WTC11 (cell line): ENCODE measurements at regions not wholly inside any gene's neighbourhood (a gene's known extent, or its start where the extent isn't known, plus 50 kb on each side); places are given as distances from the start of the nearest gene placed in this dataset.

Source experiments
- ATAC-seq: fragments of 200-7000 bp; cut with Tn5 transposase; 2 replicates; pipeline ENCODE4 v1.10.0; 2021; ENCODE audit warnings: mild to moderate bottlenecking, moderate library complexity
- CTCF ChIA-PET: fragments of 300-600 bp; sonication (Branson Sonifier 250); formaldehyde crosslinking; loops from one replicate; lab custom pipeline; 2021; ENCODE audit warnings: antibody characterized with exemption; lab: Charles Lee
- POLR2A ChIA-PET: fragments of 350-600 bp; sonication (Branson Sonifier 250); formaldehyde crosslinking; loops from one replicate; lab custom pipeline; 2021; ENCODE audit warnings: antibody characterized with exemption; lab: Charles Lee
- DNase-seq: peaks from one replicate; pipeline ENCODE4 v3.0.0; 2021; ENCODE audit warnings: low spot score
- H3K27ac Mint-ChIP-seq: 2 replicates; pipeline ENCODE4 v1.8.0; 2021; ENCODE audit warnings: mixed read lengths
- H3K27me3 Mint-ChIP-seq: 2 replicates; pipeline ENCODE4 v1.8.0; 2021; ENCODE audit warnings: low read depth, mild to moderate bottlenecking, moderate library complexity, mixed read lengths
- H3K36me3 Mint-ChIP-seq: 2 replicates; pipeline ENCODE4 v1.8.0; 2021; ENCODE audit warnings: mixed read lengths
- H3K4me1 Mint-ChIP-seq: 2 replicates; pipeline ENCODE4 v1.8.0; 2022; ENCODE audit warnings: mixed read lengths
- H3K4me3 Mint-ChIP-seq: 2 replicates; pipeline ENCODE4 v1.8.0; 2021; ENCODE audit warnings: mild to moderate bottlenecking, moderate library complexity, mixed read lengths
- H3K9me3 Mint-ChIP-seq: 2 replicates; pipeline ENCODE4 v1.8.0; 2021; ENCODE audit warnings: mixed read lengths
- CTCF ChIP-seq: fragments of 200-600 bp; IDR thresholded peaks from 2 replicates; pipeline ENCODE4 v1.8.0; 2022; ENCODE audit warnings: antibody characterized with exemption
- IRF2 ChIP-seq: sonication (generic); formaldehyde crosslinking; IDR thresholded peaks from 2 replicates; pipeline ENCODE4 v1.8.0; 2022; ENCODE audit warnings: low read depth, missing genetic modification reagents, borderline replicate concordance
- JAZF1 ChIP-seq: fragments of 250-450 bp; sonication (Bioruptor Pico); IDR thresholded peaks from 2 replicates; pipeline ENCODE4 v1.9.0; 2021; ENCODE audit warnings: moderate library complexity, mild to moderate bottlenecking, inconsistent platforms
- MLX ChIP-seq: sonication (generic); formaldehyde crosslinking; IDR thresholded peaks from 2 replicates; pipeline ENCODE4 v1.8.1; 2023; ENCODE audit warnings: mild to moderate bottlenecking, missing genetic modification reagents, moderate library complexity
- MXD4 ChIP-seq: fragments of 250-450 bp; sonication (Bioruptor Pico); IDR thresholded peaks from 2 replicates; pipeline ENCODE4 v1.8.0; 2021; ENCODE audit warnings: mild to moderate bottlenecking, moderate library complexity, borderline replicate concordance
- NFATC4 ChIP-seq: fragments of 250-450 bp; sonication (Bioruptor Pico); IDR thresholded peaks from 2 replicates; pipeline ENCODE4 v1.9.0; 2021; ENCODE audit warnings: mild to moderate bottlenecking
- NR1H2 ChIP-seq: sonication (generic); formaldehyde crosslinking; IDR thresholded peaks from 2 replicates; pipeline ENCODE4 v1.9.0; 2021; ENCODE audit warnings: mild to moderate bottlenecking, moderate library complexity, missing genetic modification reagents
- NR2C2 ChIP-seq: sonication (generic); formaldehyde crosslinking; IDR thresholded peaks from 2 replicates; pipeline ENCODE4 v1.8.0; 2022; ENCODE audit warnings: mild to moderate bottlenecking, missing genetic modification reagents
- PREB ChIP-seq: sonication (generic); formaldehyde crosslinking; IDR thresholded peaks from 2 replicates; pipeline ENCODE4 v1.8.1; 2022; ENCODE audit warnings: mild to moderate bottlenecking, missing genetic modification reagents, moderate library complexity, borderline replicate concordance
- SMAD3 ChIP-seq: sonication (generic); formaldehyde crosslinking; IDR thresholded peaks from 2 replicates; pipeline ENCODE4 v1.8.0; 2022; ENCODE audit warnings: missing genetic modification reagents, mild to moderate bottlenecking, borderline replicate concordance
- STAT6 ChIP-seq: sonication (generic); formaldehyde crosslinking; conservative IDR thresholded peaks from 2 replicates; pipeline ENCODE4 v1.8.1; 2023; ENCODE audit warnings: mild to moderate bottlenecking, low read depth, missing genetic modification reagents, moderate library complexity
- USF2 ChIP-seq: sonication (generic); formaldehyde crosslinking; IDR thresholded peaks from 2 replicates; pipeline ENCODE4 v1.8.1; 2023; ENCODE audit warnings: mild to moderate bottlenecking, missing genetic modification reagents, moderate library complexity
- ZBTB43 ChIP-seq: sonication (generic); formaldehyde crosslinking; IDR thresholded peaks from 2 replicates; pipeline ENCODE4 v1.8.1; 2023; ENCODE audit warnings: mild to moderate bottlenecking, missing genetic modification reagents
- ZNF396 ChIP-seq: fragments of 250-450 bp; sonication (Bioruptor Pico); IDR thresholded peaks from 2 replicates; pipeline ENCODE4 v1.8.0; 2021; ENCODE audit warnings: mild to moderate bottlenecking, moderate library complexity, borderline replicate concordance
- ZNF416 ChIP-seq: fragments of 250-450 bp; sonication (Bioruptor Pico); IDR thresholded peaks from 2 replicates; pipeline ENCODE4 v1.9.0; 2021; ENCODE audit warnings: mild to moderate bottlenecking, inconsistent platforms
- ZNF532 ChIP-seq: fragments of 250-450 bp; sonication (Bioruptor Pico); IDR thresholded peaks from 2 replicates; pipeline ENCODE4 v1.9.0; 2021; ENCODE audit warnings: mild to moderate bottlenecking, borderline replicate concordance
- ZNF671 ChIP-seq: fragments of 250-450 bp; sonication (Bioruptor Pico); IDR thresholded peaks from 2 replicates; pipeline ENCODE4 v1.8.0; 2021; ENCODE audit warnings: mild to moderate bottlenecking
- ZSCAN18 ChIP-seq: fragments of 250-450 bp; sonication (Bioruptor Pico); IDR thresholded peaks from 2 replicates; pipeline ENCODE4 v2.1.2; 2022; ENCODE audit warnings: mild to moderate bottlenecking, moderate library complexity

GRCh38 chr5:38663249-38663648 is 106.8 kb upstream of the LIFR start (continued):
- TF ChIP-seq ZNF532 (no peak), SMAD3 (CRISPR knock-in tag) (no peak), ZBTB43 (no peak), STAT6 (no peak)

GRCh38 chr5:38666668-38667498 is 110.4 kb upstream of the LIFR start:
- no peaks in the 10 kb centered on the region for H3K36me3 Mint-ChIP-seq
- CTCF ChIA-PET = interaction anchor here (3.2 kb wide), 1 partner anchor 225 kb away, joined by 26 read pairs; no protein-coding TSS in a partner anchor
- no peak overlapping the region for H3K27ac Mint-ChIP-seq
- H3K4me3 Mint-ChIP-seq = no peak overlapping the region
- DNase-seq = peak; percentile 52
- peak; percentile 97 for ATAC-seq
- H3K4me1 Mint-ChIP-seq = 0 out of 2 replicates have a peak, but pooled peaks cover under 1% of the 10 kb centered on the region
- POLR2A ChIA-PET = no interaction called here
- no peaks in the 10 kb centered on the region for H3K27me3 Mint-ChIP-seq
- no peaks in the 10 kb centered on the region for H3K9me3 Mint-ChIP-seq
- TF ChIP-seq MXD4 (CRISPR knock-in tag) = no peak
- no peak for TF ChIP-seq ZNF396 (CRISPR knock-in tag)
- TF ChIP-seq PREB (CRISPR knock-in tag) = no peak
- TF ChIP-seq JAZF1 (CRISPR knock-in tag) = no peak
- TF ChIP-seq CTCF = no peak
- TF ChIP-seq SMAD3 (CRISPR knock-in tag) = no peak
- TF ChIP-seq ZSCAN18 (CRISPR knock-in tag) = no peak
- no peak for TF ChIP-seq NR2C2 (CRISPR knock-in tag)
- TF ChIP-seq NR1H2 (CRISPR knock-in tag) = no peak
- no peak for TF ChIP-seq ZNF416 (CRISPR knock-in tag)
- no peak for TF ChIP-seq IRF2 (CRISPR knock-in tag)
- no peak for TF ChIP-seq NFATC4 (CRISPR knock-in tag)
- TF ChIP-seq USF2 = no peak
- no peak for TF ChIP-seq ZNF671
- TF ChIP-seq MLX (CRISPR knock-in tag) = no peak
